ENCODE measurements at regions not wholly inside any gene's neighbourhood (a gene's known extent, or its start where the extent isn't known, plus 50 kb on each side); places are given as distances from the start of the nearest gene placed in this dataset.

GRCh38 chr13:86567119-86567518 lies 767.9 kb upstream of the SLITRK6 start:
- no peaks in the 10 kb centered on the region for H3K36me3 ChIP-seq (ENCODE audit: control insufficient read depth, insufficient read depth, low read length)
- H3K27me3 ChIP-seq (ENCODE audit: control insufficient read depth, insufficient read depth, low read length, poor library complexity, severe bottlenecking) = no peaks in the 10 kb centered on the region
- Mint-ChIP-seq H3K36me3 (ENCODE audit: low read depth) (no peaks in the 10 kb centered on the region), H3K4me1 (peaks cover 3% of the 10 kb centered on the region), H3K9me3 (no peaks in the 10 kb centered on the region), H3K4me3 (no peak overlapping the region), H3K27me3 (ENCODE audit: insufficient read depth) (no peaks in the 10 kb centered on the region), H3K27ac (peak overlapping the region; percentile 13)
- peak; percentile 77 for TF ChIP-seq CTCF (conservative IDR thresholded peaks at IDR 0.05)
- no peaks in the 10 kb centered on the region for H3K9me3 ChIP-seq (ENCODE audit: control insufficient read depth, low read length)
- no peak overlapping the region for H3K4me3 ChIP-seq (ENCODE audit: low read length)
- no peak overlapping the region for H3K27ac ChIP-seq (ENCODE audit: low read depth, low read length)
- 84% methylated on average over 3 of the region's 3 CpGs; no CpG with 5 or more reads in 1 of the 2 experiments for WGBS, 2 experiments (ENCODE audit: insufficient coverage in 1 of 2, insufficient read length in 1 of 2)
- H3K9ac ChIP-seq (ENCODE audit: extremely low read depth, low read length, poor library complexity, severe bottlenecking) = no peak overlapping the region
- DNase-seq = peak; percentile 70
- no peaks in the 10 kb centered on the region for H3K4me1 ChIP-seq (ENCODE audit: control insufficient read depth, insufficient read depth, low read length)

- H3K9me3 Mint-ChIP-seq = no peaks in the 10 kb centered on the region
- no peaks in the 10 kb centered on the region for H3K9me3 ChIP-seq (ENCODE audit: control insufficient read depth, low read length)
- no peak for TF ChIP-seq CTCF (conservative IDR thresholded peaks at IDR 0.05)
- H3K4me1 Mint-ChIP-seq = no peaks in the 10 kb centered on the region
- no peak overlapping the region for H3K4me3 ChIP-seq (ENCODE audit: low read length)
- no CpG with 5 or more reads among the region's 1 CpG for WGBS, 2 experiments (ENCODE audit: insufficient coverage in 1 of 2, insufficient read length in 1 of 2)
- H3K9ac ChIP-seq (ENCODE audit: extremely low read depth, low read length, poor library complexity, severe bottlenecking) = no peak overlapping the region
- H3K27me3 ChIP-seq (ENCODE audit: control insufficient read depth, insufficient read depth, low read length, poor library complexity, severe bottlenecking) = no peaks in the 10 kb centered on the region
- no peak overlapping the region for H3K4me3 Mint-ChIP-seq
- H3K36me3 Mint-ChIP-seq (ENCODE audit: low read depth) = no peaks in the 10 kb centered on the region
- DNase-seq = no peak
- no peaks in the 10 kb centered on the region for H3K36me3 ChIP-seq (ENCODE audit: control insufficient read depth, insufficient read depth, low read length)
- no peak overlapping the region for H3K27ac ChIP-seq (ENCODE audit: low read depth, low read length)
- H3K4me1 ChIP-seq (ENCODE audit: control insufficient read depth, insufficient read depth, low read length) = no peaks in the 10 kb centered on the region
- H3K27ac Mint-ChIP-seq = no peak overlapping the region
- no peaks in the 10 kb centered on the region for H3K27me3 Mint-ChIP-seq (ENCODE audit: insufficient read depth)
Measured at GRCh38 chr13:86569119-86569518, 769.9 kb upstream of the SLITRK6 start.

GRCh38 chr13:86569974-86570373 lies 770.8 kb upstream of the SLITRK6 start:
- Mint-ChIP-seq H3K4me3 (no peak overlapping the region), H3K36me3 (ENCODE audit: low read depth) (no peaks in the 10 kb centered on the region), H3K4me1 (no peaks in the 10 kb centered on the region), H3K27ac (no peak overlapping the region), H3K27me3 (ENCODE audit: insufficient read depth) (no peaks in the 10 kb centered on the region), H3K9me3 (no peaks in the 10 kb centered on the region)
- Histone ChIP-seq H3K27me3 (ENCODE audit: control insufficient read depth, insufficient read depth, low read length, poor library complexity, severe bottlenecking) (no peaks in the 10 kb centered on the region), H3K4me3 (ENCODE audit: low read length) (no peak overlapping the region), H3K36me3 (ENCODE audit: control insufficient read depth, insufficient read depth, low read length) (no peaks in the 10 kb centered on the region), H3K27ac (ENCODE audit: low read depth, low read length) (no peak overlapping the region), H3K4me1 (ENCODE audit: control insufficient read depth, insufficient read depth, low read length) (no peaks in the 10 kb centered on the region), H3K9me3 (ENCODE audit: control insufficient read depth, low read length) (no peaks in the 10 kb centered on the region), H3K9ac (ENCODE audit: extremely low read depth, low read length, poor library complexity, severe bottlenecking) (no peak overlapping the region)
- TF ChIP-seq CTCF (conservative IDR thresholded peaks at IDR 0.05) = no peak
- DNase-seq = no peak

All from endodermal cell (in vitro differentiated cells).